ENCODE measurements at regions not wholly inside any gene's neighbourhood (a gene's known extent, or its start where the extent isn't known, plus 50 kb on each side); places are given as distances from the start of the nearest gene placed in this dataset.

DNA sequence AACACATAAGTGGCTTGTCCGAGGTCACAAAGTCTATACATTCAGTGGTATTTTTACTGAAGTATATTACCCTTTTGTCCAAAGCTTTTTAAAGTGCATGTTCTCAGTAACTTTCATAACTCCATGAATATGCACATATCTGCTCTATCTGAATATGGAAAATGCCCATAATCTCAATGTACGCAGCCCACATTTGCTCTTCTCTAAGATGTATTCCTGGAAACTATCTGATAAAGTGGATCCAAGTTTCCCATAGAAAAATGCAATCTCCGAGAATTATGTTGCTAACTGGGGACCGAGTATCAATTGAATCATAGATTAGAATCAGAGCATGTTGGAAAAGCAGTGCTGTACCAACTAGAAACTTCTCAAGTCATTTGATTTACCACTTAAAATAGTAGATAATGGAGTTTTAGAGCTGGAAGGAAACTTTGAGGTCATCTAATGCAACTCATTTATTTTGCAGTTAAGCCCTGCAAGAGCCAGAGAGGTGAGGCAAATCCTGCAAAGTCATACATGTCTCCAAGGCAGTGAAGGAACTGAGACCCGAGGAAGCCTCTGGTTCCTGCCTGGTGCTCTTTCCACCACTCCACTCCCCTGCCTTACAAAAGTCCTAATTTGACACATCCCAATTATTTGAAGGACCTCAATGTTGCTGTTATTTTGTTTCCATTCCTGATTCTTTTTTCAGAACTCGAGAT lies 69.4 kb downstream of the CYCS start:
- H3K23ac ChIP-seq (ENCODE audit: low read depth, low read length, poor library complexity) = no peak overlapping the region

DNA sequence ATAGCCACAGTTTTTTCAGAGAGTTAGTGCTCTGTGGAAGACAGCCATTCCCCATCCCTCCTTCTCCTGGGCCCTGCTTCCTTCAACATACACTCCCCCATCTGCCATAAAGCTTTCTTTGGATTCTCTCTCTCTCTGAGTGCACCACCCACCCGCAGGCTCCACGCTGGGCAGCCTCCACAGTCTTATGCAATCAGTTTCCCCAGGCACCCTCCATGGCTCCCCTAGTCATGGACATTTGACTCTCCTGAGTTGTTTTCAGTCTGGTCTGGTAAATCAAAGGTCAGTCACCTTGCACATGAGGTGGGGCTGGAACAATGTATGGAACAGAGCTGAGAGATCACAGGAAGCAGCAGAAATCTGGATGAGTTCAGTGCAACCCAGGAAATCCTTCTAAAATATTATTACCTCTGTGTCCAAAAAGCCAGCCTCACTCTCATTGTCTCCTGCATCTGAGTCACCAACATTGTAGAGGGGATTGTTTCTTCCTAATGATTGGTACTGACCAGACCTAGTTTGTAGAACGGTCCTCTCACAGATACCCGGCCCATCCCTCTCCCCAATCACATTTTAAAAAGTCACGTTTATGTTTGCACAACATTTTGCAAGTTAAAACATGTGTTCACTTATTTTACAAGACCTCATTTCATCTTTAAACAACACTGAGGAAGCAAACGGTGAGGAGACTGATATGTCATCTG lies 70.1 kb downstream of the CYCS start:
- H3K14ac ChIP-seq (ENCODE audit: low read length) = no peak overlapping the region
- H4K91ac ChIP-seq (ENCODE audit: low read depth, low read length, poor library complexity) = no peak overlapping the region
- H3K4me2 ChIP-seq (ENCODE audit: insufficient read depth, low read length, poor library complexity, severe bottlenecking) = no peak overlapping the region
- no CpG with 5 or more reads among the region's 6 CpGs for whole genome bisulfite sequencing, 2 donors (ENCODE audit: extremely low coverage in 2 of 2, insufficient read length in 2 of 2, insufficient replicate concordance in 1 of 2)
- no peaks in the 10 kb centered on the region for H3K27me3 ChIP-seq (ENCODE audit: control insufficient read depth in 3 of 3, insufficient read depth in 3 of 3, low read depth in 1 of 3, low read length in 3 of 3)
- no peak overlapping the region for H4K8ac ChIP-seq (ENCODE audit: low read depth, low read length)
- H3K36me3 ChIP-seq (replicated peaks in 1 of 2; ENCODE audit: control insufficient read depth in 2 of 2, insufficient read depth in 2 of 2, low read length in 2 of 2) = no peaks in the 10 kb centered on the region
- H3K18ac ChIP-seq (ENCODE audit: low read length) = no peak overlapping the region
- no peak overlapping the region for H3K4ac ChIP-seq (ENCODE audit: low read length)
- no peaks in the 10 kb centered on the region for H3K79me1 ChIP-seq (ENCODE audit: low read depth, low read length)
- no peaks in the 10 kb centered on the region for H3K9me3 ChIP-seq (replicated peaks in 1 of 2; ENCODE audit: control insufficient read depth in 2 of 2, insufficient read depth in 1 of 2, low read depth in 1 of 2, low read length in 2 of 2)
- no peak overlapping the region for H2BK5ac ChIP-seq (ENCODE audit: low read length)
- peaks cover 0 to 5% of the 10 kb centered on the region in 2 donors for H3K4me1 ChIP-seq (ENCODE audit: control insufficient read depth in 2 of 2, insufficient read depth in 1 of 2, low read depth in 1 of 2, low read length in 2 of 2)
- no peak overlapping the region for H3K9ac ChIP-seq (ENCODE audit: low read depth, low read length, poor library complexity)
- no peak overlapping the region for H3K23ac ChIP-seq (ENCODE audit: low read depth, low read length, poor library complexity)
- H3K27ac ChIP-seq (replicated peaks; ENCODE audit: low read length) = no peak overlapping the region
- H2BK120ac ChIP-seq (ENCODE audit: low read depth, low read length) = no peak overlapping the region
- no peak overlapping the region for H2BK12ac ChIP-seq (ENCODE audit: low read length)
- no peak overlapping the region for H2AFZ ChIP-seq (ENCODE audit: low read length)
- H3K4me3 ChIP-seq (ENCODE audit: low read length in 2 of 2) = no peak overlapping the region
- H2BK15ac ChIP-seq (ENCODE audit: low read length) = no peak overlapping the region
- no peak overlapping the region for H2AK5ac ChIP-seq (ENCODE audit: low read depth, low read length)
- no peak for DNase-seq (ENCODE audit: low spot score)

More for the DNA sequence above, 69.4 kb downstream of the CYCS start:
- H3K4me3 ChIP-seq (ENCODE audit: low read length in 2 of 2) = no peak overlapping the region
- no peak overlapping the region for H3K27ac ChIP-seq (replicated peaks; ENCODE audit: low read length)
- no peaks in the 10 kb centered on the region for H3K79me1 ChIP-seq (ENCODE audit: low read depth, low read length)
- no peak overlapping the region for H3K18ac ChIP-seq (ENCODE audit: low read length)
- H3K4me2 ChIP-seq (ENCODE audit: insufficient read depth, low read length, poor library complexity, severe bottlenecking) = no peak overlapping the region
- H3K36me3 ChIP-seq (replicated peaks in 1 of 2; ENCODE audit: control insufficient read depth in 2 of 2, insufficient read depth in 2 of 2, low read length in 2 of 2) = no peaks in the 10 kb centered on the region
- H3K9ac ChIP-seq (ENCODE audit: low read depth, low read length, poor library complexity) = no peak overlapping the region
- H2AK5ac ChIP-seq (ENCODE audit: low read depth, low read length) = no peak overlapping the region
- no peak overlapping the region for H4K91ac ChIP-seq (ENCODE audit: low read depth, low read length, poor library complexity)
- H3K14ac ChIP-seq (ENCODE audit: low read length) = no peak overlapping the region
- H2BK120ac ChIP-seq (ENCODE audit: low read depth, low read length) = no peak overlapping the region
- H3K27me3 ChIP-seq (ENCODE audit: control insufficient read depth in 3 of 3, insufficient read depth in 3 of 3, low read depth in 1 of 3, low read length in 3 of 3) = no peaks in the 10 kb centered on the region
- no peak overlapping the region for H2BK12ac ChIP-seq (ENCODE audit: low read length)
- peaks cover 0 to 5% of the 10 kb centered on the region in 2 donors for H3K4me1 ChIP-seq (ENCODE audit: control insufficient read depth in 2 of 2, insufficient read depth in 1 of 2, low read depth in 1 of 2, low read length in 2 of 2)
- no peaks in the 10 kb centered on the region for H3K9me3 ChIP-seq (replicated peaks in 1 of 2; ENCODE audit: control insufficient read depth in 2 of 2, insufficient read depth in 1 of 2, low read depth in 1 of 2, low read length in 2 of 2)
- H2BK5ac ChIP-seq (ENCODE audit: low read length) = no peak overlapping the region
- H3K4ac ChIP-seq (ENCODE audit: low read length) = no peak overlapping the region
- H4K8ac ChIP-seq (ENCODE audit: low read depth, low read length) = no peak overlapping the region
- no peak overlapping the region for H2AFZ ChIP-seq (ENCODE audit: low read length)
- no peak for DNase-seq (ENCODE audit: low spot score)
- no CpG with 5 or more reads among the region's 6 CpGs for WGBS, 2 donors (ENCODE audit: extremely low coverage in 2 of 2, insufficient read length in 2 of 2, insufficient replicate concordance in 1 of 2)
- no peak overlapping the region for H2BK15ac ChIP-seq (ENCODE audit: low read length)

GRCh38 chr7:25050223-25050622 lies 70.2 kb upstream of the OSBPL3 start:
- Histone ChIP-seq H3K9me3 (replicated peaks in 1 of 2; ENCODE audit: control insufficient read depth in 2 of 2, insufficient read depth in 1 of 2, low read depth in 1 of 2, low read length in 2 of 2) (peaks cover 0 to 4% of the 10 kb centered on the region in 2 donors), H4K91ac (ENCODE audit: low read depth, low read length, poor library complexity) (no peak overlapping the region), H3K4ac (ENCODE audit: low read length) (no peak overlapping the region), H2BK120ac (ENCODE audit: low read depth, low read length) (no peak overlapping the region), H3K27me3 (ENCODE audit: control insufficient read depth in 3 of 3, insufficient read depth in 3 of 3, low read depth in 1 of 3, low read length in 3 of 3) (no peaks in the 10 kb centered on the region), H3K9ac (ENCODE audit: low read depth, low read length, poor library complexity) (no peak overlapping the region), H2BK15ac (ENCODE audit: low read length) (no peak overlapping the region), H3K4me3 (ENCODE audit: low read length in 2 of 2) (no peak overlapping the region), H3K79me1 (ENCODE audit: low read depth, low read length) (no peaks in the 10 kb centered on the region), H2AK5ac (ENCODE audit: low read depth, low read length) (no peak overlapping the region), H2AFZ (ENCODE audit: low read length) (no peak overlapping the region), H3K14ac (ENCODE audit: low read length) (no peak overlapping the region), H3K4me2 (ENCODE audit: insufficient read depth, low read length, poor library complexity, severe bottlenecking) (no peak overlapping the region), H2BK5ac (ENCODE audit: low read length) (no peak overlapping the region), H3K4me1 (ENCODE audit: control insufficient read depth in 2 of 2, insufficient read depth in 1 of 2, low read depth in 1 of 2, low read length in 2 of 2) (peaks cover 0 to 4% of the 10 kb centered on the region in 2 donors), H3K18ac (ENCODE audit: low read length) (no peak overlapping the region), H3K36me3 (replicated peaks in 1 of 2; ENCODE audit: control insufficient read depth in 2 of 2, insufficient read depth in 2 of 2, low read length in 2 of 2) (no peaks in the 10 kb centered on the region), H4K8ac (ENCODE audit: low read depth, low read length) (no peak overlapping the region), H2BK12ac (ENCODE audit: low read length) (no peak overlapping the region), H3K23ac (ENCODE audit: low read depth, low read length, poor library complexity) (no peak overlapping the region), H3K27ac (replicated peaks; ENCODE audit: low read length) (no peak overlapping the region)
- no peak for DNase-seq (ENCODE audit: low spot score)
- WGBS, 2 donors (ENCODE audit: extremely low coverage in 2 of 2, insufficient read length in 2 of 2, insufficient replicate concordance in 1 of 2) = no CpG with 5 or more reads among the region's 5 CpGs

DNA sequence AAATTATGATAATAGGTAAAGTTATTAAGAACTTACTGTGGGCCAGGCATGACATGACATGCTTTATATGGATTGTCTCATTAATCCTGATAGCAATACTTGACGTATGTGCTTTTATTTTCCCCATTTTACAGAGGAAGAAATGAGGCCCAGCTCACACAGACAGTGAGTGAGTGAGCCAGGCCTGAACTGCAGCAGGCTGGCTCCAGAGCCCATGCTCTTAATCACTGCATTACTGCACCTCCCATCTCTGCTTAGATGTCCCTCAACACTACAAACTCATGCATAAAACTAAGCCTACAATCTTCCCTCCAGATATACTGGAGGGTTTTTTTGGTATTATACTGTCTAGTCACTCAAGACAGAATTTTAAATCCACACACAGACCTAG lies 68.5 kb upstream of the OSBPL3 start:
- WGBS, 2 donors (ENCODE audit: extremely low coverage in 2 of 2, insufficient read length in 2 of 2, insufficient replicate concordance in 1 of 2) = no CpG with 5 or more reads among the region's 1 CpG

More for the DNA sequence above, 68.5 kb upstream of the OSBPL3 start:
- no peak overlapping the region for H3K23ac ChIP-seq (ENCODE audit: low read depth, low read length, poor library complexity)
- H2BK12ac ChIP-seq (ENCODE audit: low read length) = no peak overlapping the region
- peaks cover 0 to 4% of the 10 kb centered on the region in 2 donors for H3K4me1 ChIP-seq (ENCODE audit: control insufficient read depth in 2 of 2, insufficient read depth in 1 of 2, low read depth in 1 of 2, low read length in 2 of 2)
- H3K4me2 ChIP-seq (ENCODE audit: insufficient read depth, low read length, poor library complexity, severe bottlenecking) = no peak overlapping the region
- no peak overlapping the region for H2AK5ac ChIP-seq (ENCODE audit: low read depth, low read length)
- no peak overlapping the region for H4K8ac ChIP-seq (ENCODE audit: low read depth, low read length)
- no peak overlapping the region for H3K18ac ChIP-seq (ENCODE audit: low read length)
- no peak overlapping the region for H3K14ac ChIP-seq (ENCODE audit: low read length)
- H2BK120ac ChIP-seq (ENCODE audit: low read depth, low read length) = no peak overlapping the region
- no peak overlapping the region for H3K4me3 ChIP-seq (ENCODE audit: low read length in 2 of 2)
- H3K4ac ChIP-seq (ENCODE audit: low read length) = no peak overlapping the region
- H3K79me1 ChIP-seq (ENCODE audit: low read depth, low read length) = no peaks in the 10 kb centered on the region
- no peaks in the 10 kb centered on the region for H3K27me3 ChIP-seq (ENCODE audit: control insufficient read depth in 3 of 3, insufficient read depth in 3 of 3, low read depth in 1 of 3, low read length in 3 of 3)
- DNase-seq (ENCODE audit: low spot score) = no peak
- H3K36me3 ChIP-seq (replicated peaks in 1 of 2; ENCODE audit: control insufficient read depth in 2 of 2, insufficient read depth in 2 of 2, low read length in 2 of 2) = no peaks in the 10 kb centered on the region
- H3K9me3 ChIP-seq (replicated peaks in 1 of 2; ENCODE audit: control insufficient read depth in 2 of 2, insufficient read depth in 1 of 2, low read depth in 1 of 2, low read length in 2 of 2) = peaks cover 0 to 4% of the 10 kb centered on the region in 2 donors
- H4K91ac ChIP-seq (ENCODE audit: low read depth, low read length, poor library complexity) = no peak overlapping the region
- no peak overlapping the region for H2AFZ ChIP-seq (ENCODE audit: low read length)
- H2BK5ac ChIP-seq (ENCODE audit: low read length) = no peak overlapping the region
- H3K9ac ChIP-seq (ENCODE audit: low read depth, low read length, poor library complexity) = no peak overlapping the region
- H2BK15ac ChIP-seq (ENCODE audit: low read length) = no peak overlapping the region
- H3K27ac ChIP-seq (replicated peaks; ENCODE audit: low read length) = no peak overlapping the region
